H1 (cell line): ENCODE measurements at regions not wholly inside any gene's neighbourhood (a gene's known extent, or its start where the extent isn't known, plus 50 kb on each side); places are given as distances from the start of the nearest gene placed in this dataset.

Experiments used
- CTCF ChIA-PET: fragments of 300-600 bp; sonication (Branson Sonifier 250); formaldehyde crosslinking; loops from one replicate; lab custom pipeline; 2021; ENCODE audit not compliant: partially characterized antibody; lab: Charles Lee
- POLR2A ChIA-PET: fragments of 300-600 bp; sonication (Branson Sonifier 250); formaldehyde crosslinking; loops from one replicate; lab custom pipeline; 2021; ENCODE audit warnings: inconsistent platforms; ENCODE audit not compliant: partially characterized antibody; lab: Charles Lee
- DNase-seq, 2 experiments: peaks; one replicate each; pipeline versions ENCODE4 v3.0.0 to v3.0.0-alpha.2; 2010 to 2022; ENCODE audit warnings: low spot score in 2 of 2, low read depth in 1 of 2, mixed read lengths in 1 of 2
- FAIRE-seq: peaks from 2 replicates; lab custom pipeline; 2011; peaks lifted over from hg19 to GRCh38; lab: Jason Lieb, UNC
- H2AFZ ChIP-seq: 2 replicates; pipeline ENCODE4 v1.8.1; 2012; ENCODE audit warnings: low read length, inconsistent platforms
- H2AK5ac ChIP-seq: 2 replicates; pipeline ENCODE4 v1.6.1; 2013; ENCODE audit warnings: low read depth, low read length
- H2BK120ac ChIP-seq: replicated peaks from 2 replicates; pipeline ENCODE3; 2013; ENCODE audit warnings: low read depth, low read length, inconsistent platforms
- H2BK12ac ChIP-seq: 2 replicates; pipeline ENCODE4 v1.6.1; 2013; ENCODE audit warnings: low read depth, low read length
- H2BK15ac ChIP-seq: 2 replicates; pipeline ENCODE4 v1.6.1; 2013; ENCODE audit warnings: low read length
- H2BK20ac ChIP-seq: 2 replicates; pipeline ENCODE4 v1.6.1; 2013; ENCODE audit warnings: low read length
- H2BK5ac ChIP-seq: 2 replicates; pipeline ENCODE4 v1.6.1; 2013; ENCODE audit warnings: low read depth, low read length
- H3K14ac ChIP-seq: 2 replicates; pipeline ENCODE4 v1.6.1; 2013; ENCODE audit warnings: inconsistent platforms; ENCODE audit not compliant: insufficient read length
- H3K18ac ChIP-seq: 2 replicates; pipeline ENCODE4 v1.6.1; 2013; ENCODE audit warnings: low read length; ENCODE audit errors: extremely low read depth
- H3K23ac ChIP-seq: 2 replicates; pipeline ENCODE4 v1.6.1; 2013; ENCODE audit warnings: inconsistent platforms; ENCODE audit not compliant: insufficient read length
- H3K23me2 ChIP-seq: 2 replicates; pipeline ENCODE4 v1.6.1; 2013; ENCODE audit warnings: low read depth, low read length
- H3K27ac ChIP-seq: 2 replicates; pipeline ENCODE4 v1.6.1; 2011; ENCODE audit warnings: low read depth, low read length, inconsistent platforms
- H3K27me3 ChIP-seq, 4 experiments: replicated peaks in 1 of 4; 1 replicate in 1 of 4; 2 replicates in 3 of 4; pipeline versions ENCODE4 v1.6.1 to v1.8.1; 2011 to 2013; ENCODE audit warnings: low read length in 3 of 4, mild to moderate bottlenecking in 3 of 4, inconsistent platforms in 2 of 4, mixed read lengths in 2 of 4, moderate library complexity in 1 of 4; ENCODE audit not compliant: control insufficient read depth in 3 of 4, insufficient read depth in 3 of 4; ENCODE audit errors: extremely low read depth in 1 of 4
- H3K36me3 ChIP-seq, 4 experiments: 2 replicates each; pipeline versions ENCODE4 v1.6.1 to v1.8.1; 2011 to 2013; ENCODE audit warnings: mild to moderate bottlenecking in 4 of 4, low read length in 3 of 4, moderate library complexity in 2 of 4, control low read depth in 1 of 4, inconsistent platforms in 1 of 4; ENCODE audit not compliant: insufficient read depth in 4 of 4, control insufficient read depth in 2 of 4
- H3K4ac ChIP-seq: replicated peaks from 2 replicates; pipeline ENCODE3; 2013; ENCODE audit warnings: low read length, low read depth, mixed read lengths, inconsistent platforms; ENCODE audit not compliant: insufficient read length
- H3K4me1 ChIP-seq, 4 experiments: replicated peaks in 1 of 4; 1 replicate in 1 of 4; 2 replicates in 3 of 4; pipeline versions ENCODE4 v1.6.1 to v1.8.1; 2011 to 2013; ENCODE audit warnings: low read length in 3 of 4, inconsistent platforms in 2 of 4, mixed read lengths in 1 of 4; ENCODE audit not compliant: insufficient read depth in 4 of 4, control insufficient read depth in 3 of 4
- H3K4me2 ChIP-seq, 2 experiments: 2 replicates each; pipeline versions ENCODE4 v1.6.1 to v1.8.1; 2011 to 2013; ENCODE audit warnings: low read depth in 2 of 2, low read length in 2 of 2, control low read depth in 1 of 2, inconsistent platforms in 1 of 2, mild to moderate bottlenecking in 1 of 2; ENCODE audit not compliant: insufficient read depth in 1 of 2
- H3K4me3 ChIP-seq, 4 experiments: fragments of 200-600, 300-600 bp in 1 of 4; sonication (generic), shearing (Covaris generic), sonication (Bioruptor Twin) in 1 of 4; 2 replicates each; pipeline versions ENCODE4 v1.5.1 to v1.8.1; 2011 to 2016; ENCODE audit warnings: low read length in 4 of 4, low read depth in 3 of 4, control low read depth in 2 of 4, inconsistent platforms in 2 of 4, mild to moderate bottlenecking in 2 of 4, mixed read lengths in 1 of 4, moderate library complexity in 1 of 4; ENCODE audit not compliant: insufficient read depth in 2 of 4; ENCODE audit errors: extremely low read depth in 1 of 4
- H3K56ac ChIP-seq: replicated peaks from 2 replicates; pipeline ENCODE3; 2013; ENCODE audit warnings: low read depth, mild to moderate bottlenecking, mixed read lengths, low read length, inconsistent platforms; ENCODE audit not compliant: insufficient read length
- H3K79me1 ChIP-seq: 2 replicates; pipeline ENCODE4 v1.6.1; 2013; ENCODE audit warnings: low read depth, low read length, control low read depth
- H3K79me2 ChIP-seq, 2 experiments: 2 replicates each; pipeline versions ENCODE4 v1.6.1 to v1.8.1; 2012 to 2013; ENCODE audit warnings: low read length in 2 of 2, mild to moderate bottlenecking in 2 of 2, inconsistent platforms in 1 of 2; ENCODE audit not compliant: insufficient read depth in 2 of 2, control insufficient read depth in 1 of 2
- H3K9ac ChIP-seq, 4 experiments: replicated peaks in 1 of 4; 1 replicate in 1 of 4; 2 replicates in 3 of 4; pipeline versions ENCODE4 v1.6.1 to v1.8.1; 2011 to 2013; ENCODE audit warnings: low read depth in 3 of 4, low read length in 3 of 4, control low read depth in 2 of 4, mild to moderate bottlenecking in 2 of 4, moderate library complexity in 2 of 4, inconsistent platforms in 1 of 4; ENCODE audit errors: extremely low read depth in 1 of 4
- H3K9me3 ChIP-seq, 2 experiments: 2 replicates each; pipeline versions ENCODE4 v1.6.1 to v1.8.1; 2012 to 2013; ENCODE audit warnings: mild to moderate bottlenecking in 2 of 2, moderate library complexity in 2 of 2, control low read depth in 1 of 2, inconsistent platforms in 1 of 2, low read depth in 1 of 2, low read length in 1 of 2, mixed read lengths in 1 of 2; ENCODE audit not compliant: insufficient read depth in 2 of 2
- H4K20me1 ChIP-seq, 2 experiments: replicated peaks in 1 of 2; 2 replicates each; pipeline versions ENCODE3 to v1.8.1; 2011 to 2013; ENCODE audit warnings: inconsistent platforms in 2 of 2, low read length in 2 of 2, mild to moderate bottlenecking in 1 of 2; ENCODE audit not compliant: insufficient read depth in 2 of 2, control insufficient read depth in 1 of 2
- H4K5ac ChIP-seq: 2 replicates; pipeline ENCODE4 v1.6.1; 2013; ENCODE audit warnings: low read length, low read depth, mixed read lengths, inconsistent platforms; ENCODE audit not compliant: insufficient read length
- H4K8ac ChIP-seq: 2 replicates; pipeline ENCODE4 v1.8.0; 2013; ENCODE audit warnings: mild to moderate bottlenecking, moderate library complexity, low read length, inconsistent platforms; ENCODE audit not compliant: insufficient read depth; ENCODE audit errors: extremely low read depth
- H4K91ac ChIP-seq: replicated peaks from 2 replicates; pipeline ENCODE3; 2013; ENCODE audit warnings: low read length, mixed read lengths, inconsistent platforms; ENCODE audit not compliant: insufficient read length
- FOSL1 ChIP-seq: IDR thresholded peaks from 2 replicates; pipeline ENCODE4 v1.6.1; 2011; ENCODE audit warnings: mild to moderate bottlenecking, low read depth, low read length, moderate library complexity; ENCODE audit not compliant: insufficient read depth
- RAD21 ChIP-seq, 2 experiments: IDR thresholded peaks in 1 of 2; conservative IDR thresholded peaks in 1 of 2; 2 replicates each; pipeline ENCODE4 v1.6.1; 2011; ENCODE audit warnings: low read depth in 2 of 2, low read length in 2 of 2, improper control_type of control experiment in 1 of 2, inconsistent platforms in 1 of 2, mild to moderate bottlenecking in 1 of 2, moderate library complexity in 1 of 2
- ZNF274 ChIP-seq: IDR thresholded peaks from 2 replicates; pipeline ENCODE4 v1.7.0; 2012; ENCODE audit warnings: low read length, borderline replicate concordance; ENCODE audit errors: extremely low read depth
- WGBS, 2 experiments: shearing (Covaris generic) in 1 of 2; methylation state at CpG; one replicate each; pipeline versions ENCODE4 v1.1.6 to v1.1.7; 2013 to 2015; ENCODE audit warnings: low lambda C conversion rate in 2 of 2, mixed read lengths in 2 of 2, inconsistent platforms in 1 of 2, low coverage in 1 of 2, missing lambda C conversion rate in 1 of 2; ENCODE audit not compliant: insufficient replicate concordance in 2 of 2, insufficient coverage in 1 of 2, insufficient read length in 1 of 2; ENCODE audit errors: extremely low coverage in 1 of 2, missing lambda C conversion rate in 1 of 2; 5-methylcytosine and 5-hydroxymethylcytosine counted together
- TF ChIP-seq, protein P1 (sequence below): IDR thresholded peaks from 2 replicates; pipeline ENCODE4 v1.6.1; 2011; ENCODE audit warnings: low read length, improper control_type of control experiment
- TF ChIP-seq, protein P2 (sequence below), 3 experiments: IDR thresholded peaks; 1 replicate in 2 of 3; 2 replicates in 1 of 3; pipeline versions ENCODE4 v1.5.1 to v1.6.1; 2011; ENCODE audit warnings: low read length in 3 of 3, mild to moderate bottlenecking in 3 of 3, inconsistent platforms in 2 of 3, low read depth in 1 of 3, moderate library complexity in 1 of 3; ENCODE audit not compliant: insufficient read depth in 1 of 3; ENCODE audit errors: control extremely low read depth in 1 of 3

DNA sequence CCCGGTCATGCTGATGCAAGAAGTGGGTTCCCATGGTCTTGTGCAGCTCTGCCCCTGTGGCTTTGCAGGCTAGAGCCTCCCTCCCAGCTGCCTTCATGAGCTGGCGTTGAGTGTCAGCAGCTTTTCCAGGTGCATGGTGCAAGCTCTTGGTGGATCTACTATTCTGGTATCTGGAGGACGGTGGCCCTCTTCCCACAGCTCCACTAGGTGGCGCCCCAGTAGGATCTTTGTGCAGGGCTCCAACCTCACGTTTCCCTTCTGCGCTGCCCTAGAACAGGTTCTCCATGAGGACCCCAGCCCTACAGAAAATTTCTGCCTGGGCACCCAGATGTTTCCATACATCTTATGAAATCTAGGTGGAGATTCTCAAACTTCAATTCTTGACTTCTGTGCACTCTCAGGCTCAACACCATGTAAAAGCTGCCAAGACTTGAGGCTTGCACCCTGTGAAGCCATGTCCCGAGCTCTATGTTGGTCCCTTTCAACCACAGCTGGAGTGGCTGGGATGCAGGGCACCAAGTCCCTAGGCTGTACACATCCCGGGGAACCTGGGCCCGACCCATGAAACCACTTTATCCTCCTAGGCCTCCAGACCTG is 238.4 kb upstream of the MDFIC2 start:
- peak; percentile 74 to 80 for TF ChIP-seq RAD21 (IDR thresholded peaks at IDR 0.05 in 1 of 2, conservative IDR thresholded peaks at IDR 0.05 in 1 of 2; ENCODE audit: low read depth in 2 of 2, low read length in 2 of 2)
- no peak for TF ChIP-seq ZNF274
- TF ChIP-seq, protein P1, sequence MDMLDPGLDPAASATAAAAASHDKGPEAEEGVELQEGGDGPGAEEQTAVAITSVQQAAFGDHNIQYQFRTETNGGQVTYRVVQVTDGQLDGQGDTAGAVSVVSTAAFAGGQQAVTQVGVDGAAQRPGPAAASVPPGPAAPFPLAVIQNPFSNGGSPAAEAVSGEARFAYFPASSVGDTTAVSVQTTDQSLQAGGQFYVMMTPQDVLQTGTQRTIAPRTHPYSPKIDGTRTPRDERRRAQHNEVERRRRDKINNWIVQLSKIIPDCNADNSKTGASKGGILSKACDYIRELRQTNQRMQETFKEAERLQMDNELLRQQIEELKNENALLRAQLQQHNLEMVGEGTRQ: no peak
- TF ChIP-seq, protein P2, sequence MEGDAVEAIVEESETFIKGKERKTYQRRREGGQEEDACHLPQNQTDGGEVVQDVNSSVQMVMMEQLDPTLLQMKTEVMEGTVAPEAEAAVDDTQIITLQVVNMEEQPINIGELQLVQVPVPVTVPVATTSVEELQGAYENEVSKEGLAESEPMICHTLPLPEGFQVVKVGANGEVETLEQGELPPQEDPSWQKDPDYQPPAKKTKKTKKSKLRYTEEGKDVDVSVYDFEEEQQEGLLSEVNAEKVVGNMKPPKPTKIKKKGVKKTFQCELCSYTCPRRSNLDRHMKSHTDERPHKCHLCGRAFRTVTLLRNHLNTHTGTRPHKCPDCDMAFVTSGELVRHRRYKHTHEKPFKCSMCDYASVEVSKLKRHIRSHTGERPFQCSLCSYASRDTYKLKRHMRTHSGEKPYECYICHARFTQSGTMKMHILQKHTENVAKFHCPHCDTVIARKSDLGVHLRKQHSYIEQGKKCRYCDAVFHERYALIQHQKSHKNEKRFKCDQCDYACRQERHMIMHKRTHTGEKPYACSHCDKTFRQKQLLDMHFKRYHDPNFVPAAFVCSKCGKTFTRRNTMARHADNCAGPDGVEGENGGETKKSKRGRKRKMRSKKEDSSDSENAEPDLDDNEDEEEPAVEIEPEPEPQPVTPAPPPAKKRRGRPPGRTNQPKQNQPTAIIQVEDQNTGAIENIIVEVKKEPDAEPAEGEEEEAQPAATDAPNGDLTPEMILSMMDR (IDR thresholded peaks at IDR 0.05; ENCODE audit: control extremely low read depth in 1 of 3, insufficient read depth in 1 of 3, low read depth in 1 of 3, low read length in 3 of 3): peak; percentile 48 to 72 (median 66)
- no peak for TF ChIP-seq FOSL1
- no peak overlapping the region for H2BK5ac ChIP-seq
- H3K4me3 ChIP-seq: no peak overlapping the region
- H3K36me3 ChIP-seq: 0 out of 8 replicates have a peak, but pooled peaks cover 0 to 2% (median 0%) of the 10 kb centered on the region in 4 experiments
- peaks cover 11 to 15% of the 10 kb centered on the region in 2 experiments for H3K9me3 ChIP-seq
- no peaks in the 10 kb centered on the region for H3K23me2 ChIP-seq
- H2BK15ac ChIP-seq: no peak overlapping the region
- no peaks in the 10 kb centered on the region for H3K79me2 ChIP-seq
- H2BK120ac ChIP-seq: no peak overlapping the region
- H3K18ac ChIP-seq: no peak overlapping the region
- H2AK5ac ChIP-seq: no peak overlapping the region
- H2BK12ac ChIP-seq: no peak overlapping the region
- H3K4ac ChIP-seq: no peak overlapping the region
- H4K5ac ChIP-seq: no peak overlapping the region
- H2AFZ ChIP-seq: no peak overlapping the region
- 63% methylated on average over 8 of the region's 9 CpGs; no CpG with 5 or more reads in 1 of the 2 experiments for WGBS, 2 experiments
- H3K27me3 ChIP-seq: no peaks in the 10 kb centered on the region
- H3K27ac ChIP-seq: no peak overlapping the region
- no peaks in the 10 kb centered on the region for H4K20me1 ChIP-seq
- no peaks in the 10 kb centered on the region for H3K79me1 ChIP-seq
- no peak overlapping the region for H3K9ac ChIP-seq
- no peak overlapping the region for H3K4me2 ChIP-seq
- no peak overlapping the region for H3K14ac ChIP-seq
- H4K91ac ChIP-seq: no peak overlapping the region
- H2BK20ac ChIP-seq: no peak overlapping the region
- no peaks in the 10 kb centered on the region for H3K4me1 ChIP-seq
- POLR2A ChIA-PET: no interaction called here
- CTCF ChIA-PET: interaction anchor here (0.5 to 1.7 kb wide), 23 partner anchors 9 to 1036 kb away, joined by 3 to 7 read pairs (median 4); no protein-coding TSS in a partner anchor
- FAIRE-seq (no peak), DNase-seq (peak in 1 of 2 experiments; percentile 85)
- no peak overlapping the region for H3K23ac ChIP-seq
- H3K56ac ChIP-seq: no peak overlapping the region
- no peak overlapping the region for H4K8ac ChIP-seq
